ENCODE measurements at regions not wholly inside any gene's neighbourhood (a gene's known extent, or its start where the extent isn't known, plus 50 kb on each side); places are given as distances from the start of the nearest gene placed in this dataset.

DNA sequence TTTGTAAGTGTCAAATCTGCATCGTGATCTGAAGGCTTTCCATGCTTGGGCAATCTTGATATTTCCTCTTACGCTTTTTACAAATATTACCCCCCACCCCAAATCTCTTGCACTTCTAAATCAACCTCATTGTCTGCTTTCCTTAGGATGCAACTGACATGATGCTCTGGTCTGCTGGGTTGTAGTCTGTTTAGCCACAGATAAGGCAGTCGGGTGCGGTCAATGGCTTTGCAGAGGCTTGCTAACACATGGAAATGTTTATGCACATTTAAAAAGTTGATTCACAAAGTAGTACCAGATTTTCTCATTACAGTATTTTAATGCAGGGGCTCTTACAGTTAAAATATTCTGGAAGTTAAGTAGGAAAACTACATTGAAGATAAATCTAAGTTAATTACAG lies 172.5 kb downstream of the BAMBI start:
- in situ Hi-C loops (cut with HindIII; ENCODE audit: low pct_unique_long_range_greater_than_20kb, low sequenced_read_pairs) (no loop called here), intact Hi-C loops (cut with micrococcal nuclease; ENCODE audit: unreplicated experiment) (no loop called here)
- Histone ChIP-seq H3K27me3 (ENCODE audit: control insufficient read depth, insufficient read depth, low read length) (no peaks in the 10 kb centered on the region), H3K4me3 (ENCODE audit: low read depth in 2 of 2, low read length in 2 of 2) (no peak overlapping the region), H3K9me3 (ENCODE audit: control insufficient read depth, insufficient read depth, low read depth, low read length) (no peaks in the 10 kb centered on the region), H3K27ac (ENCODE audit: low read length) (no peak overlapping the region), H3K4me1 (ENCODE audit: control insufficient read depth, insufficient read depth, low read length) (no peaks in the 10 kb centered on the region), H3K36me3 (ENCODE audit: control insufficient read depth, insufficient read depth, low read length) (no peaks in the 10 kb centered on the region)
- DNase-seq (ENCODE audit: low read depth, low spot score), result no peak
- POLR2A ChIA-PET, result no interaction called here
- TF ChIP-seq, protein P1, sequence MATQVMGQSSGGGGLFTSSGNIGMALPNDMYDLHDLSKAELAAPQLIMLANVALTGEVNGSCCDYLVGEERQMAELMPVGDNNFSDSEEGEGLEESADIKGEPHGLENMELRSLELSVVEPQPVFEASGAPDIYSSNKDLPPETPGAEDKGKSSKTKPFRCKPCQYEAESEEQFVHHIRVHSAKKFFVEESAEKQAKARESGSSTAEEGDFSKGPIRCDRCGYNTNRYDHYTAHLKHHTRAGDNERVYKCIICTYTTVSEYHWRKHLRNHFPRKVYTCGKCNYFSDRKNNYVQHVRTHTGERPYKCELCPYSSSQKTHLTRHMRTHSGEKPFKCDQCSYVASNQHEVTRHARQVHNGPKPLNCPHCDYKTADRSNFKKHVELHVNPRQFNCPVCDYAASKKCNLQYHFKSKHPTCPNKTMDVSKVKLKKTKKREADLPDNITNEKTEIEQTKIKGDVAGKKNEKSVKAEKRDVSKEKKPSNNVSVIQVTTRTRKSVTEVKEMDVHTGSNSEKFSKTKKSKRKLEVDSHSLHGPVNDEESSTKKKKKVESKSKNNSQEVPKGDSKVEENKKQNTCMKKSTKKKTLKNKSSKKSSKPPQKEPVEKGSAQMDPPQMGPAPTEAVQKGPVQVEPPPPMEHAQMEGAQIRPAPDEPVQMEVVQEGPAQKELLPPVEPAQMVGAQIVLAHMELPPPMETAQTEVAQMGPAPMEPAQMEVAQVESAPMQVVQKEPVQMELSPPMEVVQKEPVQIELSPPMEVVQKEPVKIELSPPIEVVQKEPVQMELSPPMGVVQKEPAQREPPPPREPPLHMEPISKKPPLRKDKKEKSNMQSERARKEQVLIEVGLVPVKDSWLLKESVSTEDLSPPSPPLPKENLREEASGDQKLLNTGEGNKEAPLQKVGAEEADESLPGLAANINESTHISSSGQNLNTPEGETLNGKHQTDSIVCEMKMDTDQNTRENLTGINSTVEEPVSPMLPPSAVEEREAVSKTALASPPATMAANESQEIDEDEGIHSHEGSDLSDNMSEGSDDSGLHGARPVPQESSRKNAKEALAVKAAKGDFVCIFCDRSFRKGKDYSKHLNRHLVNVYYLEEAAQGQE (IDR thresholded peaks at IDR 0.05; ENCODE audit: insufficient read depth in 1 of 2, low read depth in 2 of 2, low read length in 1 of 2), result no peak
- TF ChIP-seq POLR2AphosphoS5 (IDR thresholded peaks at IDR 0.05; ENCODE audit: low read depth, low read length), result no peak
- TF ChIP-seq, protein P2, sequence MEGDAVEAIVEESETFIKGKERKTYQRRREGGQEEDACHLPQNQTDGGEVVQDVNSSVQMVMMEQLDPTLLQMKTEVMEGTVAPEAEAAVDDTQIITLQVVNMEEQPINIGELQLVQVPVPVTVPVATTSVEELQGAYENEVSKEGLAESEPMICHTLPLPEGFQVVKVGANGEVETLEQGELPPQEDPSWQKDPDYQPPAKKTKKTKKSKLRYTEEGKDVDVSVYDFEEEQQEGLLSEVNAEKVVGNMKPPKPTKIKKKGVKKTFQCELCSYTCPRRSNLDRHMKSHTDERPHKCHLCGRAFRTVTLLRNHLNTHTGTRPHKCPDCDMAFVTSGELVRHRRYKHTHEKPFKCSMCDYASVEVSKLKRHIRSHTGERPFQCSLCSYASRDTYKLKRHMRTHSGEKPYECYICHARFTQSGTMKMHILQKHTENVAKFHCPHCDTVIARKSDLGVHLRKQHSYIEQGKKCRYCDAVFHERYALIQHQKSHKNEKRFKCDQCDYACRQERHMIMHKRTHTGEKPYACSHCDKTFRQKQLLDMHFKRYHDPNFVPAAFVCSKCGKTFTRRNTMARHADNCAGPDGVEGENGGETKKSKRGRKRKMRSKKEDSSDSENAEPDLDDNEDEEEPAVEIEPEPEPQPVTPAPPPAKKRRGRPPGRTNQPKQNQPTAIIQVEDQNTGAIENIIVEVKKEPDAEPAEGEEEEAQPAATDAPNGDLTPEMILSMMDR (IDR thresholded peaks at IDR 0.05), result no peak
- TF ChIP-seq TCF7L2 (IDR thresholded peaks at IDR 0.05; ENCODE audit: low read depth, low read length), result no peak
- TF ChIP-seq SIN3A (IDR thresholded peaks at IDR 0.05; ENCODE audit: borderline replicate concordance, insufficient read depth, low read depth, low read length), result no peak
- CTCF ChIA-PET, result no interaction called here
- no TSS peak for BruUV-seq (replicated peaks)
- no peak for ATAC-seq

DNA sequence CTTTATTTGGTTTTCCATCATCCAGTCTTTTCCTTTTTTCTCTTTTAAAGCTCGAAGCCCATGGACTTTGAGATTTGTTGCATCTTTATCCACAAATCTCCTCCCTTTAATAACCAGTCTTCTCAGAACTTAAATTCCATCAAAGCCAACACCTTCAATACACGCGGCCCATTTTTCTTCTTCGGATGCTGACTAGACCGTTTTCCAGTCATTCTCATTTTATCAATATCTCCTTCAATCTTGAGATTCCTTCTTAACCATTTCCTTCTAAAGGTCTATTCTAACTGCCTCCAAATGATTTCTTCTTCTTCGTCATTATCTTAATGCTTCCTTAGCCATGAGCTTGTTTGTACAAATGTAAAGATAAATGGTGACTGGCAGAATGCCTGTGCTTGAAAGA lies 173.5 kb downstream of the BAMBI start:
- no peak for DNase-seq (ENCODE audit: low read depth, low spot score)
- H3K27me3 ChIP-seq (ENCODE audit: control insufficient read depth, insufficient read depth, low read length), result no peaks in the 10 kb centered on the region
- in situ Hi-C loops (cut with HindIII; ENCODE audit: low pct_unique_long_range_greater_than_20kb, low sequenced_read_pairs) (no loop called here), intact Hi-C loops (cut with micrococcal nuclease; ENCODE audit: unreplicated experiment) (no loop called here)
- no peak overlapping the region for H3K27ac ChIP-seq (ENCODE audit: low read length)
- TF ChIP-seq, protein P1 (IDR thresholded peaks at IDR 0.05; ENCODE audit: insufficient read depth in 1 of 2, low read depth in 2 of 2, low read length in 1 of 2), result no peak
- TF ChIP-seq, protein P2 (IDR thresholded peaks at IDR 0.05), result no peak
- TF ChIP-seq POLR2AphosphoS5 (IDR thresholded peaks at IDR 0.05; ENCODE audit: low read depth, low read length) (no peak), SIN3A (IDR thresholded peaks at IDR 0.05; ENCODE audit: borderline replicate concordance, insufficient read depth, low read depth, low read length) (no peak), TCF7L2 (IDR thresholded peaks at IDR 0.05; ENCODE audit: low read depth, low read length) (no peak)
- CTCF ChIA-PET, result no interaction called here
- no peak for ATAC-seq
- H3K9me3 ChIP-seq (ENCODE audit: control insufficient read depth, insufficient read depth, low read depth, low read length), result no peaks in the 10 kb centered on the region
- POLR2A ChIA-PET, result no interaction called here
- BruUV-seq (replicated peaks), result no TSS peak
- no peak overlapping the region for H3K4me3 ChIP-seq (ENCODE audit: low read depth in 2 of 2, low read length in 2 of 2)
- H3K4me1 ChIP-seq (ENCODE audit: control insufficient read depth, insufficient read depth, low read length), result no peaks in the 10 kb centered on the region
- no peaks in the 10 kb centered on the region for H3K36me3 ChIP-seq (ENCODE audit: control insufficient read depth, insufficient read depth, low read length)

Measured in Panc1 (cell line).